Kidney (tissue), 13 donors: ENCODE measurements at regions not wholly inside any gene's neighbourhood (a gene's known extent, or its start where the extent isn't known, plus 50 kb on each side); places are given as distances from the start of the nearest gene placed in this dataset.
A peak's percentile ranks its signal among the peaks of the same experiment; 100 is the strongest.

Source experiments
- DNase-seq, 5 donors: peaks; one replicate each; pipeline ENCODE4 v3.0.0-alpha.2; 2013 to 2020
- FAIRE-seq: peaks from 2 replicates; lab custom pipeline; 2012; peaks lifted over from hg19 to GRCh38; lab: Jason Lieb, UNC
- H3K27ac ChIP-seq, 2 donors: one replicate each; pipeline ENCODE4 v1.7.0; 2013; ENCODE audit warnings: low read depth in 2 of 2, low read length in 2 of 2, inconsistent platforms in 1 of 2
- H3K27me3 ChIP-seq: one replicate; pipeline ENCODE4 v1.7.1; 2013; ENCODE audit warnings: low read length, inconsistent platforms; ENCODE audit not compliant: control insufficient read depth, insufficient read depth
- H3K36me3 ChIP-seq, 3 donors: one replicate each; pipeline versions ENCODE4 v1.7.0 to v1.7.1; 2013; ENCODE audit warnings: low read length in 3 of 3, control low read depth in 1 of 3, inconsistent platforms in 1 of 3; ENCODE audit not compliant: insufficient read depth in 3 of 3, control insufficient read depth in 2 of 3
- H3K4me1 ChIP-seq, 3 donors: one replicate each; pipeline versions ENCODE4 v1.7.0 to v1.7.1; 2013; ENCODE audit warnings: low read length in 3 of 3, inconsistent platforms in 1 of 3, low read depth in 1 of 3; ENCODE audit not compliant: control insufficient read depth in 2 of 3, insufficient read depth in 2 of 3
- H3K4me3 ChIP-seq, 3 donors: one replicate each; pipeline versions ENCODE4 v1.7.0 to v1.8.1; 2013; ENCODE audit warnings: low read length in 3 of 3, control low read depth in 1 of 3, inconsistent platforms in 1 of 3
- H3K9ac ChIP-seq, 3 donors: one replicate each; pipeline versions ENCODE4 v1.7.0 to v1.7.1; 2013; ENCODE audit warnings: low read length in 3 of 3, control low read depth in 1 of 3, inconsistent platforms in 1 of 3
- H3K9me3 ChIP-seq, 3 donors: one replicate each; pipeline versions ENCODE4 v1.7.0 to v1.7.1; 2013; ENCODE audit warnings: low read length in 3 of 3, control low read depth in 1 of 3, inconsistent platforms in 1 of 3; ENCODE audit not compliant: control insufficient read depth in 2 of 3, insufficient read depth in 1 of 3
- intact Hi-C: fragments of 100-400 bp; cut with DNase I; formaldehyde crosslinking; loops from one replicate; pipeline ENCODE4 v1.11.1; 2022
- TF ChIP-seq, protein P1 (sequence below): IDR thresholded peaks from 3 replicates; pipeline ENCODE4 v1.5.1; 2012; ENCODE audit warnings: mild to moderate bottlenecking, moderate library complexity, borderline replicate concordance; ENCODE audit not compliant: insufficient read depth; ENCODE audit errors: extremely low read depth
- donor health status: control.
- donor health status: control.
- donor health status: control.
- donor health status: control.
- donor health status: control.
- donor health status: DM: yes; HTN: yes; CAD: no.
- donor health status: Normal renal cell carcinoma (clear cell type).

GRCh38 chr9:2260417-2261306 is 245.5 kb downstream of the SMARCA2 start:
- Histone ChIP-seq H3K36me3 (no peaks in the 10 kb centered on the region), H3K27ac (no peak overlapping the region), H3K9ac (no peak overlapping the region), H3K27me3 (no peaks in the 10 kb centered on the region), H3K4me1 (no peaks in the 10 kb centered on the region), H3K4me3 (no peak overlapping the region), H3K9me3 (no peaks in the 10 kb centered on the region)
- no peak for FAIRE-seq
- no peak for DNase-seq
- intact Hi-C loops: no loop called here
- TF ChIP-seq, protein P1, sequence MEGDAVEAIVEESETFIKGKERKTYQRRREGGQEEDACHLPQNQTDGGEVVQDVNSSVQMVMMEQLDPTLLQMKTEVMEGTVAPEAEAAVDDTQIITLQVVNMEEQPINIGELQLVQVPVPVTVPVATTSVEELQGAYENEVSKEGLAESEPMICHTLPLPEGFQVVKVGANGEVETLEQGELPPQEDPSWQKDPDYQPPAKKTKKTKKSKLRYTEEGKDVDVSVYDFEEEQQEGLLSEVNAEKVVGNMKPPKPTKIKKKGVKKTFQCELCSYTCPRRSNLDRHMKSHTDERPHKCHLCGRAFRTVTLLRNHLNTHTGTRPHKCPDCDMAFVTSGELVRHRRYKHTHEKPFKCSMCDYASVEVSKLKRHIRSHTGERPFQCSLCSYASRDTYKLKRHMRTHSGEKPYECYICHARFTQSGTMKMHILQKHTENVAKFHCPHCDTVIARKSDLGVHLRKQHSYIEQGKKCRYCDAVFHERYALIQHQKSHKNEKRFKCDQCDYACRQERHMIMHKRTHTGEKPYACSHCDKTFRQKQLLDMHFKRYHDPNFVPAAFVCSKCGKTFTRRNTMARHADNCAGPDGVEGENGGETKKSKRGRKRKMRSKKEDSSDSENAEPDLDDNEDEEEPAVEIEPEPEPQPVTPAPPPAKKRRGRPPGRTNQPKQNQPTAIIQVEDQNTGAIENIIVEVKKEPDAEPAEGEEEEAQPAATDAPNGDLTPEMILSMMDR: no peak

GRCh38 chr9:2261421-2262103 is 246.4 kb downstream of the SMARCA2 start:
- no peak for DNase-seq
- intact Hi-C loops: no loop called here
- Histone ChIP-seq H3K27me3 (no peaks in the 10 kb centered on the region), H3K9me3 (no peaks in the 10 kb centered on the region), H3K4me3 (no peak overlapping the region), H3K9ac (no peak overlapping the region), H3K27ac (no peak overlapping the region), H3K36me3 (no peaks in the 10 kb centered on the region), H3K4me1 (no peaks in the 10 kb centered on the region)
- TF ChIP-seq, protein P1: no peak
- no peak for FAIRE-seq

- Histone ChIP-seq H3K4me1 (no peaks in the 10 kb centered on the region), H3K4me3 (no peak overlapping the region), H3K27me3 (no peaks in the 10 kb centered on the region), H3K9ac (no peak overlapping the region), H3K27ac (no peak overlapping the region), H3K9me3 (no peaks in the 10 kb centered on the region), H3K36me3 (no peaks in the 10 kb centered on the region)
- FAIRE-seq (no peak), DNase-seq (peak in 1 of 5 donors; percentile 37)
- TF ChIP-seq, protein P1: no peak
- intact Hi-C loops: no loop called here
Observed at GRCh38 chr9:2262386-2263071, 247.4 kb downstream of the SMARCA2 start.
